ENCODE measurements at regions not wholly inside any gene's neighbourhood (a gene's known extent, or its start where the extent isn't known, plus 50 kb on each side); places are given as distances from the start of the nearest gene placed in this dataset.
"Not testable (repeated sequence)": the region's sequence is repeated elsewhere in the genome, so short reads cannot be mapped to it uniquely, and the experiment has no call there.

GRCh38 chr6:85005494-85005893 lies 241.1 kb upstream of the TBX18 start:
- no peaks in the 10 kb centered on the region for H3K27me3 ChIP-seq (ENCODE audit: control insufficient read depth, insufficient read depth, low read length)
- DNase-seq (ENCODE audit: low read depth), result no peak
- H3K4me3 ChIP-seq (ENCODE audit: low read depth, low read length), result no peak overlapping the region
- ChIA-PET CTCF (no interaction called here), POLR2A (no interaction called here)
- TF ChIP-seq CTCF (IDR thresholded peaks at IDR 0.05; ENCODE audit: insufficient read depth, low read depth, low read length), result no peak
- H3K36me3 ChIP-seq (ENCODE audit: control insufficient read depth, insufficient read depth, low read length), result no peaks in the 10 kb centered on the region

DNA sequence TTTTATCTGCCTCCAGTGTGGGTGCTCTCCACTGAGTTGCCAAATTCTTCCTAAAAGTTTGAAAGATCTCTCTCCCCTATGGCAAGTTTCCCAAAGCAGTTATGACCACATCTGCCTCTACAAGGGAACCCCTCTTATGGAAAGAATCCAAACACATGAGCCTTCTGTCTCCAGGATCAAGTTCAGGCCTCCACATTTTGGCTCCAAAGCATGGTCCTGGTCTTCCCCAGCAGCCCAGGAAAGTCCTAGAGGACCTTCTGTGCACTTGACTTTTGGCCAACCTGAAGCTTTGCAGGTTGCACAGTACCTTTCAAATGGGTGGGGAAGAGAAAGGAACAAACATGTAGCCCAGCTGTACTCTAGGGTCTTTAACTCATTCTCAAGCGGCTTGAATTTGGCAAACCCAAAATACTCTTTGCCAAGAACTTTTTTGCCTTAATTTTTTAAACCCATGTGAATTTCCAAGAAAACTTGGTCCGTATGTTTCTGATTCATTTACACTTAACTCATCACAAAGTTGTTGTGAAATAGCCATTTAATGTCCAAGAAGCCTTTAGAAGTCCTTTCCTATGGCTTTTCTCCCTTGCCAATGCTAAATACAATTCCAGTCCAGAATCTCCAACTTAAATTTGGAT lies 240.1 kb upstream of the TBX18 start:
- Histone ChIP-seq H3K4me3 (ENCODE audit: low read depth, low read length) (no peak overlapping the region), H3K36me3 (ENCODE audit: control insufficient read depth, insufficient read depth, low read length) (no peaks in the 10 kb centered on the region), H3K27me3 (ENCODE audit: control insufficient read depth, insufficient read depth, low read length) (no peaks in the 10 kb centered on the region)
- ChIA-PET CTCF (no interaction called here), POLR2A (no interaction called here)
- TF ChIP-seq CTCF (IDR thresholded peaks at IDR 0.05; ENCODE audit: insufficient read depth, low read depth, low read length), result no peak
- no peak for DNase-seq (ENCODE audit: low read depth)

GRCh38 chr6:85002847-85003246 lies 238.4 kb upstream of the TBX18 start:
- ChIA-PET POLR2A (no interaction called here), CTCF (no interaction called here)
- DNase-seq (ENCODE audit: low read depth), result no peak
- TF ChIP-seq CTCF (IDR thresholded peaks at IDR 0.05; ENCODE audit: insufficient read depth, low read depth, low read length), result no peak
- Histone ChIP-seq H3K4me3 (ENCODE audit: low read depth, low read length) (no peak overlapping the region), H3K27me3 (ENCODE audit: control insufficient read depth, insufficient read depth, low read length) (no peaks in the 10 kb centered on the region), H3K36me3 (ENCODE audit: control insufficient read depth, insufficient read depth, low read length) (no peaks in the 10 kb centered on the region)

- ChIA-PET POLR2A (no interaction called here), CTCF (no interaction called here)
- TF ChIP-seq CTCF (IDR thresholded peaks at IDR 0.05; ENCODE audit: insufficient read depth, low read depth, low read length), result no peak
- Histone ChIP-seq H3K4me3 (ENCODE audit: low read depth, low read length) (no peak overlapping the region), H3K36me3 (ENCODE audit: control insufficient read depth, insufficient read depth, low read length) (no peaks in the 10 kb centered on the region), H3K27me3 (ENCODE audit: control insufficient read depth, insufficient read depth, low read length) (no peaks in the 10 kb centered on the region)
- no peak for DNase-seq (ENCODE audit: low read depth)
Observed at GRCh38 chr6:85000001-85000400, 235.6 kb upstream of the TBX18 start.

GRCh38 chr6:84998223-84998622 lies 233.8 kb upstream of the TBX18 start:
- H3K27me3 ChIP-seq (ENCODE audit: control insufficient read depth, insufficient read depth, low read length), result no peaks in the 10 kb centered on the region

GRCh38 chr6:84988766-84989165 lies 224.4 kb upstream of the TBX18 start:
- H3K4me3 ChIP-seq (ENCODE audit: low read depth, low read length); H3K36me3 ChIP-seq (ENCODE audit: control insufficient read depth, insufficient read depth, low read length); DNase-seq (ENCODE audit: low read depth); POLR2A ChIA-PET; H3K27me3 ChIP-seq (ENCODE audit: control insufficient read depth, insufficient read depth, low read length): not testable (repeated sequence)
- CTCF ChIA-PET, result interaction anchor here (1.2 kb wide), 1 partner anchor 17 kb away, joined by 3 read pairs; no protein-coding TSS in a partner anchor

More at GRCh38 chr6:84998223-84998622, 233.8 kb upstream of the TBX18 start:
- POLR2A ChIA-PET, result no interaction called here
- H3K36me3 ChIP-seq (ENCODE audit: control insufficient read depth, insufficient read depth, low read length), result no peaks in the 10 kb centered on the region
- no peak for TF ChIP-seq CTCF (IDR thresholded peaks at IDR 0.05; ENCODE audit: insufficient read depth, low read depth, low read length)
- DNase-seq (ENCODE audit: low read depth), result no peak
- CTCF ChIA-PET, result interaction anchor here (0.7 kb wide), 1 partner anchor 401 kb away, joined by 3 read pairs; no protein-coding TSS in a partner anchor
- H3K4me3 ChIP-seq (ENCODE audit: low read depth, low read length), result no peak overlapping the region

GRCh38 chr6:84985490-84985889 lies 221.1 kb upstream of the TBX18 start:
- H3K36me3 ChIP-seq (ENCODE audit: control insufficient read depth, insufficient read depth, low read length); CTCF ChIA-PET; H3K4me3 ChIP-seq (ENCODE audit: low read depth, low read length); H3K27me3 ChIP-seq (ENCODE audit: control insufficient read depth, insufficient read depth, low read length); POLR2A ChIA-PET; DNase-seq (ENCODE audit: low read depth): not testable (repeated sequence)

Measured in BJ (cell line).